Fibroblast of villous mesenchyme (primary cell): ENCODE measurements at regions not wholly inside any gene's neighbourhood (a gene's known extent, or its start where the extent isn't known, plus 50 kb on each side); places are given as distances from the start of the nearest gene placed in this dataset.

ENCODE experiments used
- DNase-seq: peaks from one replicate; pipeline ENCODE4 v3.0.0-alpha.2; 2010; ENCODE audit warnings: low read depth
- H3K4me3 ChIP-seq: 2 replicates; pipeline ENCODE4 v1.5.1; 2011; ENCODE audit warnings: low read depth, mild to moderate bottlenecking, low read length
- TF ChIP-seq, protein P1 (sequence below): IDR thresholded peaks from 2 replicates; pipeline ENCODE4 v1.5.1; 2012; ENCODE audit warnings: low read depth, mild to moderate bottlenecking, low read length; ENCODE audit not compliant: insufficient read depth

DNA sequence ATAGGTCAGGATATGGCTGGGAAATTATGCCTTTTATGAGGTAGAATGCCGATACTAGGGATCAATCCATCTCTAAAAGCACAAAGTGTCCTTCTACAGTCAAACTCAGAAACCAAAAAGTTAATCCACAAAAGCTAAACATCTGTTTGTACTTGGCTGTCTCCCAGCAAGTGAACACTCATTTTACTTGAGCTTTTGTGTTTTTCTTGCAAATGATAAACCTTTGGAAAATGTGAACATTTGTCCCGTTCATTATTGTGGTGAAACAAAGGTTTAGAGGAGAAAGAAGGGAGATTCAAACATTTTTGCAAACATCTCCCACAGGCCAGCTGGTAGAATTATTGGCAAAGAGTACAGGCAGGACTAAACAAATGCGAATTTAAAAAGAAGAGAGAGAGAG lies 300.6 kb upstream of the SPANXN1 start:
- no peak overlapping the region for H3K4me3 ChIP-seq
- peak; percentile 3 for DNase-seq
- TF ChIP-seq, protein P1, sequence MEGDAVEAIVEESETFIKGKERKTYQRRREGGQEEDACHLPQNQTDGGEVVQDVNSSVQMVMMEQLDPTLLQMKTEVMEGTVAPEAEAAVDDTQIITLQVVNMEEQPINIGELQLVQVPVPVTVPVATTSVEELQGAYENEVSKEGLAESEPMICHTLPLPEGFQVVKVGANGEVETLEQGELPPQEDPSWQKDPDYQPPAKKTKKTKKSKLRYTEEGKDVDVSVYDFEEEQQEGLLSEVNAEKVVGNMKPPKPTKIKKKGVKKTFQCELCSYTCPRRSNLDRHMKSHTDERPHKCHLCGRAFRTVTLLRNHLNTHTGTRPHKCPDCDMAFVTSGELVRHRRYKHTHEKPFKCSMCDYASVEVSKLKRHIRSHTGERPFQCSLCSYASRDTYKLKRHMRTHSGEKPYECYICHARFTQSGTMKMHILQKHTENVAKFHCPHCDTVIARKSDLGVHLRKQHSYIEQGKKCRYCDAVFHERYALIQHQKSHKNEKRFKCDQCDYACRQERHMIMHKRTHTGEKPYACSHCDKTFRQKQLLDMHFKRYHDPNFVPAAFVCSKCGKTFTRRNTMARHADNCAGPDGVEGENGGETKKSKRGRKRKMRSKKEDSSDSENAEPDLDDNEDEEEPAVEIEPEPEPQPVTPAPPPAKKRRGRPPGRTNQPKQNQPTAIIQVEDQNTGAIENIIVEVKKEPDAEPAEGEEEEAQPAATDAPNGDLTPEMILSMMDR = no peak
